HCT116 (cell line): ENCODE measurements at regions not wholly inside any gene's neighbourhood (a gene's known extent, or its start where the extent isn't known, plus 50 kb on each side); places are given as distances from the start of the nearest gene placed in this dataset.

ENCODE experiments used
- CTCF ChIP-seq, 3 experiments: fragments of 200-600 bp in 1 of 3; sonication (generic) in 1 of 3; IDR thresholded peaks in 2 of 3; conservative IDR thresholded peaks in 1 of 3; 2 replicates each; pipeline ENCODE4 v1.5.1; 2012 to 2017; ENCODE audit warnings: low read depth in 2 of 3, low read length in 2 of 3, antibody characterized with exemption in 1 of 3, borderline replicate concordance in 1 of 3, control low read depth in 1 of 3, mild to moderate bottlenecking in 1 of 3, mixed read lengths in 1 of 3, mixed run types in 1 of 3, moderate library complexity in 1 of 3; ENCODE audit not compliant: insufficient read depth in 1 of 3
- POLR2AphosphoS5 ChIP-seq: IDR thresholded peaks from 2 replicates; pipeline ENCODE4 v1.6.1; 2011; ENCODE audit warnings: mild to moderate bottlenecking, low read depth, low read length, moderate library complexity

GRCh38 chr1:39147099-39148025, 57.1 kb upstream of the MACF1 start:
- TF ChIP-seq CTCF (IDR thresholded peaks at IDR 0.05 in 2 of 3, conservative IDR thresholded peaks at IDR 0.05 in 1 of 3; ENCODE audit: borderline replicate concordance in 1 of 3, insufficient read depth in 1 of 3, low read depth in 2 of 3, low read length in 2 of 3) (no peak), POLR2AphosphoS5 (no peak)
